Inflammatory macrophage treated with lipopolysaccharide for 4 hours (primary cell): ENCODE measurements at regions not wholly inside any gene's neighbourhood (a gene's known extent, or its start where the extent isn't known, plus 50 kb on each side); places are given as distances from the start of the nearest gene placed in this dataset.

Source experiments
- DNase-seq: peaks from one replicate; pipeline ENCODE4 v3.0.0-alpha.2; 2020

DNA sequence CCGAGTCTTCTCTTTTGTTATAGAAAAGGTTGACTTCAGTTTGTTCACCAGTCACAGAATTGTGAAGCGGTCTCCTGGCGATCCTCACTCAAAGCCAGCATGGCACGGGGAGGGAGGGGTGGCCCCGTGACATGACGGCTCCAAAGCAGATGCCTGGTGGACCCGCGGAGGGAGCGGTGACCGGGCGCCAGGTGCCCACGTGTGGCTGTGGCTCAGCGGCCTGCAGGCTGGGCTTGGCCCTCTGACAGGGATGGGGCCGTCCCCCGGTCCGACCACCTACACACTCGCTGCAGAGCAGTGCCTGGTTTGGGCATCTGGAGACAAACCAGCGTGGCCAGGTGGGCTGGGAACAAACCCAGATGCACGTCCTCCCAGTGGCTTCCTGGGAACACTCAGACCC lies 129.1 kb upstream of the SNTG2 start:
- no peak for DNase-seq

DNA sequence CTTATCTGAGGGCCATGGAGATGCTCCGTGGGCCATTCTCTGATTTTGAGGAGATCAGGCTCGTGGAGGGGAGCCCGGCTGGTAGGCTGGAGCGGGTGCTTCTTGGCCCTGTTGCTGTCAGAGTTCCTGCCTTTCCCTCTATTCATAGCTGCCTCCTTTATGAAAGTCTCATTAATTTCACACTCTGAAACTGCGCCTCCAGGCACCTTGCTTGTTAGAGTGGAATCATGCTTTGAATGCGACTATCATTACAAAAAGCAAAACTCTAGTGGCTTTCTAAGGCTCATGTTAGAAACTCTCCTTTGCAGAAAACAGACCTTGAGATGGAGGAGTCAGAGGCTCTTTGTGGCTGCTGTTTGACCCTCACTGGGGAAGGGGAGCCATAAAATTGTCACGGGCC lies 131.0 kb upstream of the SNTG2 start:
- no peak for DNase-seq

DNA sequence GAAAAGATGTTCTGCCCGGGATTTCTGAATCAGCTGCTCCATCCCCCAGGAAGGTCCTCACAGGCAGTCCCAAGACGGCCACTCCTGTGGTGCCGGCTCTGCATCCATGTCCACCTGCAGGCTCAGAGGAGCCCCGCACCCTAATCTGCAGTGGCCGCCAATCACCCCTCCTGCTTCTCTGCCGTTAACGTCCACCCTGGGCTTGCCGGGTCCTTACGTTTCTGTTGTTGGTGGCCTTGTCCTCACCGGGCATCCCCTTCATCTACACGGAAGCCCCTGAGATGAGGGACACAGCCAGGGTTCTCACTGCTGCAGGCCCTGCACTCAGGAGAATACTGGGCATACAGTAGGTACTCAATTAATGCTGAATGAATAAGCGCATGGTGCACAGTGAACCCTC lies 131.5 kb upstream of the SNTG2 start:
- no peak for DNase-seq

DNA sequence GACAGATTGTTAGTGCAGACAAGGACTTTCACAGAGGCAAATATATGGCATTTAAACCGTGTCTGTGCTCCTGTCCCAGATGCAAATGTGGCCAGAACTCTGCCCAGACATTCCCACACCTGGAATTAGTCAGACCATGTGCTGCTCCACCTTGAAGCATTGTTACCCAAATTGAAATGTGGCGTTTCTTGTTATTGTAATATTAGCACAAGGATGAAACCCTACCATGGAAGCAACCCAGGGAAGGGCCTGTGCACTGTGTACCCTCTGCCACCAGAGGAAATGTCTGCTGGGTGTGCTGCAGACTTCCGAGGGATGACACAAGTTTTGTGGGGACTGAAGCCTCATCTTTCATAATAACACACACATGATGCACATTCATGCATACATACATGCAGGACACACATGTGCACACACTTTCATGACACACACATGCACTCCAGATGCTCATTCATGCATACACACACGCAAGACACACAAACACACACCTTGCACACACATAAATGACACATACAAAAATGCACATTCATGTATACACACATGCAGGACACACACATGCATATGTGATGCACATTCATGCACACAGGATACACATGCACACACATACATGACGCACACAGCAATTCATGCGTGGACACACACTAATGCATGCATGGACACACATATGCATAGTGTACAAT lies 133.2 kb upstream of the SNTG2 start:
- no peak for DNase-seq

DNA sequence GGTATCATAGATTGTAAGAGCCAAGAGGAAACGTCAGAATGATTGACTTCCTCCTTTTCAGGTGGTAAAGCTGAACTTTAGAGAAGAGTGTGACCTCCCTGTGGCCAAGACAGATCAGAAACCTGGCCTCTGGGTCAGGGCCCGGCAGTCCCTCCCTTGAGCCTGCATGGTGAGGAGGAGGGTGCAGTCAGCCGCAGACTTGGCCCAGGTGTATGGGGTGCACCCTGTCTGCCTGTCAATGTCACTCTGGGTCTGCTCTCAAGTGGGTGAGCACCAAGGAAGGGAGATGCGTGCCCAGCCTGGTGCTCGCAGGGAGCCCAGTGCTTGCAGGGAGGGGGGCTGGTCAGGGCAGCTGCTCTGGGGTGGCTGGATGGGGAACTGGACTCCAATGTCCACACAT lies 134.4 kb upstream of the SNTG2 start:
- DNase-seq = no peak

DNA sequence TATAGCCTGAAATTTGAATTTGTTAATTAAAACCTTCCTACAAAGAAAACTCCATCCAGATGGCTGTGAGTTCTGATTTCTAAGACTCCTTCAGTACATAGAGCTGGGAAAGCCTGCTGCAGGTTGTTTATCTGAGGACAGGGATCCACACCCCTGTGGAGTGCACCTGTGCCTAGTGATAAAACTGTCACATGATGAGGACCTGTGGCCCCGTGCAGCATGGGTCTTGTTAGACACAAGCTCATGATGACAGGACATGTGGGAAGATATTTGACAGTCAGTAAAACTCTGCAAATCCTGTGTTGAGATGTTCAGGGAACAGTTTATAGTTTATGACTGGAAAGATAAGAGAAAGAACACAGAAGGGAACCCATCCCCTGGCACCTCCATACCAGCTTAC lies 133.2 kb upstream of the TMEM18 start:
- no peak for DNase-seq

DNA sequence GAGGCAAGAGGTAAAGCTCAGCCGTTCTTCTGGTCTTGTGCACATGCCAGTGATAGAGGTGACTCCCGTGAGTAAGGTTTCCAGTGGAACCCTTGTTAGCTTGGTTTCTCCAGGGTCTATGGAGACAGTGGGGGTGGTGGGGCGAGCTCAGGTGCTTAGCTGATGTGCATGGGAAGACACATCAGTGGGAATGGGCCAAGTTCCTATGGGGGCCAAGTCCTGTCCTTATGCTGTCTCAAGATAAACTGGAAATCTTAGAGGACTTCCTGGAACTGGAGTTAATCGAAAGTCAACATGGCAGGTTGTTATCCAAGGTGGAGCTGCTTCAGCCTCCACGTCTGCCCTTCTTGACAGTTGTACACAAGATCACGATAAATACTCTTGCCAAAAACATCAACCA lies 130.1 kb upstream of the TMEM18 start:
- DNase-seq = no peak

DNA sequence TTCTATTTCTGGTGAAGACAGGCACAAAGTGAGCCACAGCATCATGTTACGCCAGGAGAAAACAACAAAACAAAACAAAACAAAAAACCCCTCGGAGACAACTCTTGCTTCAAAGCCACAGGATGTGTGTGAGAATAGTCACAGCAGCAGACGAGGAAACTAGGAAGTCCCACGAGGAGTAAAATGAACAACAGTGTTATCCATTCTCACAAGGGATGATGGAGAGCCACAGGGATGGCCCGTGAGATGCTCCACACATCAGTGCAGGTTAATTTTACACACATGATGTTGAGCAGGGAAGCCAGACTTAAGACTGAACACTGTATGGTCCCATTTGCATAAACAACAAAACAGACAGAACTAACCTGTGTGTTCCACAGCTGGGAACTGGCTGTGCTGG lies 128.5 kb upstream of the TMEM18 start:
- DNase-seq = no peak

DNA sequence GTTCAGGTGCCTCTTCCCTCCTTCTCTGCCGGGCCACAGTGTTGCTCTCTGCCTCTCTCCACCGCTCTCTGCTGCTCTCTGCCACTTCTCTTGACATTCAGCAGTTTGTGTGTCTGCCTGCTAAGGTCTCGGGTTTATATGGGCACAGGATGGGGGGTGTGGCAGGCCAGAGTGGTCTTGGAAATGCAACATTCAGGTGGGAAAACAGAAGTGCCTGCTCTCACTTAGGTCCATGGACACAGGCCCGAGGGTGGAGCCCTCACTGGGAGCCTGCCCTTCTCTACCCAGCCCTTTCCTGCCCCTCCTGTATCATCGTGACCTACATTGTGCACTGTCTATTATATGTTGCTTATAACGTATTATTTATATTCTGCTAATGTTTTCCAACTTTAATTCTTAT lies 120.8 kb upstream of the TMEM18 start:
- no peak for DNase-seq

DNA sequence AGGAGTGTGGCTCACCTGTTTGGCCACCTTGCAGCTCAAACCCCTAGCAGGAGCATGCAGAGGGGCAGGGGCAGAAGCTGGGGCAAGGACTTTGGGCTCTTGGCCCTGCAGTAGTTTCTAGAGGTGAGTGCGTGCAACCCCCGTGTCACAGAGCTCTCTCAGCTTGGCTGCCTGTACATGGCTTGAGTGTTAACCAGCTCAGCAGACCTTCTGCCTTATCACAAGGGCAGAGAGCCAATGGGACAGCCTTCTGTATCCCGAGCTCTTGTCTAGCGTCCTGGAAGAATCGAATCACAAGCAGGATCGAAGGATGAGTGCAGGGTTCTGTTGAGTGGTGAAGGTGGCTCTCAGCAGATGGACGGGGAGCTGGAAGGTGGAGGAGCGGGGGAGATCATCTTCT lies 120.3 kb upstream of the TMEM18 start:
- no peak for DNase-seq

DNA sequence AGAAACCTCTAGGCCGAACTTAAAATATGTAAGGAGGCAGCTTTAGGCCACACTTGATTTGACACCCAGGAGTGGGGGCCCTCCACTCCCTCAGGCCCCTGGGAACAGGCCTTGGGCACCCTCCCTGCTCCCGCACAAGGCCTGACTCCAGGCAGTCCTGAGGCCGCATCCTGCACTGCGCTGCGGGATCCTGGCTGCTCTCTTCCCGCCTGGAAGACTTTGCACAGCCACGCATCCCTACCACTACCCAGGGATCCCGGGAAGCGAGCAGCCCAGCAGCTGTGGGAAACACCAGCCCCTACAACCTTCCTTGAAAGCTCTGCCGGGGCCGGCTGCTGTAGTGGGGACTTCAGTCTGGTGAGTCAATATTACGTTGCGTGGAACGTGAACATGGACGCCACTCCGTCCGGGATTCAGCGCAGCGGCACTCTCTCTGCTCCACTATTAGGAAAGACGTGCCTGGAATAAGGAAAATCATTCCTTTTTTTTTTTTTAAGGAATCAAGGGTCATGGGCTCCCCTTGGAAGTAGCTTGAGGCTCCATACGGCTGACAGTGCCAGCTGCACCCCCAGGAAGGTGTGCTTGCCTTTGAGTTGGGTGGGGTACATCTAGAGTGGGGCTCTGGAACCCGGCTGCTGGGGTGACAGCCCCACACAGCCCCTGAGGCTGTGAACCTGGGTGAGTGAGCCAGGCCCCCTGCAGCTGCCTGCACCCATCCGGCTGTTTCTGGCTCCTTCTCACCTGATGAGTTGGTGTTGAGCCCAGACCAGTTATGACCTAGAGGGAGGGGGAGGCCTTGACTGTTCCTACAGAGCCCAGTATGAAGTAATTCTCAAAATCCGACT lies 119.2 kb upstream of the TMEM18 start:
- DNase-seq = no peak

DNA sequence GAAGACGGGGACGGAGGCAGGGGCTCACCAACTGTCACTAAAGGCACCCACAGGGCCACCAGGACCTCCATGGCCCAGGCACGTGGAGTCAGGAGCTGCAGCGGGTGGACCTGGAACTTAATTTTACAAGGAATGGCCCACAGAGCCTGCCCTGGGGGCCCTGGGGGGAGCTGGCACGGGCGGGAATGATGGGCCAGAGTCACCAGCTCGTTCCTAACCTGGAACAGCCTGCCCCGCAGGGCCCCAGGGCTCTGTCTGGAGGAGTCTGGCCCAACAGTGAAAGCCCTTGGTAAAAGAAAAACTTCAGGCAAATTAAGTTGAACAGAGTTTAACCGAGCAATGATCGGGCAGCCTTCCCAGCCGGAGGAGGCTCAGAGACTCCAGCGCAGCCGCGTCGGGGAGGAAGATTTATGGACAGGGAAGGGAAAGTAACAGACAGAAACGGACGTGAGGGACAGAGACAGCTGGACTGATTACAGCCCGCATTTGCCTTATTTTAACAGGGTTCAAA lies 118.4 kb upstream of the TMEM18 start:
- DNase-seq = no peak

DNA sequence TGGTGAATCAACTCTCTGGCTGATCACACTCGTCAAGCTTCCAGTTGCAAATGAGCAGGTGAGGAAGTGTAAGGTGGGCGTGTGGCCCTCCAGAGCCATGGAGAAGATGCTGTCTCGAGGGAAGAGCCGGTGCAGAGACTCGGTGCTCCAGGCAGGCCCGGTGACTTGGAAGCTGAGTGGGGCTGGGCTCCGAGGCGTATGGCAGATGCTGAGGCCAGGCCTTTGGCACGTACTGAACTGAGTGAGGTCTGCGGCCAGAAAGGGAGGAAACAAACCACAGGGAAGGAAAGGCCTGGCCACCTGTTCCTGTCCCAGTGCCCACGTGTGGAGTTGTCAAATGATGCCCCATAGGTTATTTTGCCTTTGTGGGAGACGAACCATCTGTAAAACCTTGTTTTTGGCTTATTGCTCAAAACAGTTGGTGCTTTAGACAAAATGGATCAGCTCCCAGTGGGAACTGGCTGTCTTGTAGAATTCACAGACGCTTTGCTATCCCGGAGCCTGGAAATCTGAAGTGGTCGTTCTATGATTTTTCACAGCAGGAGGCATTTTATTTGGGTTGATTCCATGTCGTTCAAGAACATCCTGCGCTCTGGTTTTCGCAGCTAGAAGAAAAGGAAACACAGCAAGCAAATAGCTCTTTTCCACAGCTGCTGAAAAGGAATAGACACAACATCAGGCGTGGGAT lies 117.5 kb upstream of the TMEM18 start:
- DNase-seq = no peak

DNA sequence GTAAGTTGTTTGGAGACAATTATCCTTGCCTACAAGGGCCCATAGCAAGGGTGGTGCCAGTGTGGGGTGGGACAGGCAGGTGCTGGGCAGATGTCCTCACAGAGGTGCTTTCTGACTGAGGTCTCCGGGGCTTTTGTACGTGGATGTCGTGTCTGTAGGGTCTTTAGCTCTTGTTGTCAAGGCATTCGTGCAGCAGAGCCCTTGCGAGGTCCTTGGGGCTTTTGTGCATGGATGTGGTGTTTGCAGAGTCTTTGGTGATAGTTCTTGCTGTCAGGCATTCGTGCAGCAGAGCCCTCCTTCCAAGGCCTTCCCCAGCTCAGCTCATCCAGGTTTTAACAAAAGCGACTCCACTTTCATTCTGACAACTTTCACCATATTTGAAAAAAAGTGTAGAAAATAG lies 116.0 kb upstream of the TMEM18 start:
- no peak for DNase-seq

DNA sequence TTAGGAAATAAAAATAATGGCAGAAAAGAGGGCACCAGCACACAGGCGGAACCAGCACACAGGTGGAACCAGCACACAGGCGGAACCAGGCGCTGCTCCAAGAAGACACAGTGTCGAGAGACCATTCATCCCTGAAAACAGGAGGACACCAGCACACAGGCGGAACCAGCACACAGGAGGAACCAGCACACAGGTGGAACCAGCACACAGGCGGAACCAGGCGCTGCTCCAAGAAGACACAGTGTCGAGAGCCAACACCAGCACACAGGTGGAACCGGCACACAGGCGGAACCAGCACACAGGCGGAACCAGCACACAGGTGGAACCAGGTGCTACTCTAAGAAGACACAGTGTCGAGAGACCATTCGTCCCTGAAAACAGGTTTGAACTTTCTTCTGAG lies 115.5 kb upstream of the TMEM18 start:
- DNase-seq = no peak

DNA sequence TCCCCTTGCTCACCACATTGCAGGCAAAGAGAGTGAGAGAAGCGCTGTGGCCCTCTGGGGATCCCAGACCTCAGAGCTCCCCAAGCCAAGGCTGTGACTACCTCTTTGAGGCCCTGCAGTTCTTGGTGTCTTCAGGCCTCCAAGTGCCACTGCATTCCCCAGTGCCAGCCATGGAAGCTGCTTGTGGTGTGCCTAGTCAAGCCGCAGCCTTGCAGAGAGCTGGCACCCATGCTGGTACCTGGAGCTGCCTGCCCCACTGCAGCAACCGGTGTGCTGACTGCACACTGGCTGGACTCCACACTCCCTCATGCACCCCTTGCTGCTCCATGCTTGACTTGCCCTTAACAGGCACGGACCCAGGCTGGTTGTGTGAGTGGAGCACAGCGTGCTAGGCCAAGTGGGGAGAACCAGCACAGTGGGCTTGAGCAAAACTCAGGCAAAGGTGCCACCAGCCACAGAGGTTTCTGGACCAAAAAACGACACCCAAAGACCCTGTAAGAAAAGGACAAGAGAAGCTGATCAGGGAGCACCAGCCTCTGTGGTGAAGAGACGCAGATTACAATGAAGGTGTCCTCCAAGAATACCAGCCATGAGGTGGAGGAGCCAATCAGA lies 113.5 kb upstream of the TMEM18 start:
- no peak for DNase-seq

DNA sequence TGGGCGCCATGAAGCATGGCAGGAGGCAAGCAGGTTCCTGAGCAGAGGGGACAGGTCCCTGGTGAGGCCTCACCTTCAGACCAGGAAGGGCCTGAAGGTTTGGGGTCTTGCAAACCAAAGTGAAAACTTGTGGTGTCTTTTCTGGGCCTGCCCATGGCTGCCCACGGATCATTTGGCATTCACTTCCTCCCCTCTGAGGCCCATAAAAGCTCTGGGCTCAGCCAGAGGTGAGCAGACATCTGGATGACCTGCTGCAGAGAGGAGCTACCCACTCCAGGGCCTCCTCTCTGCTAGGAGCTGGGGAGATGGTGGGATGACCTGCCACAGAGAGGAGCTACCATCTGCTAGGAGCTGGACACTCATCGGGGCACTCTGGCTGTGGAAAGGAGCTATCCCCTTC lies 112.9 kb upstream of the TMEM18 start:
- no peak for DNase-seq

DNA sequence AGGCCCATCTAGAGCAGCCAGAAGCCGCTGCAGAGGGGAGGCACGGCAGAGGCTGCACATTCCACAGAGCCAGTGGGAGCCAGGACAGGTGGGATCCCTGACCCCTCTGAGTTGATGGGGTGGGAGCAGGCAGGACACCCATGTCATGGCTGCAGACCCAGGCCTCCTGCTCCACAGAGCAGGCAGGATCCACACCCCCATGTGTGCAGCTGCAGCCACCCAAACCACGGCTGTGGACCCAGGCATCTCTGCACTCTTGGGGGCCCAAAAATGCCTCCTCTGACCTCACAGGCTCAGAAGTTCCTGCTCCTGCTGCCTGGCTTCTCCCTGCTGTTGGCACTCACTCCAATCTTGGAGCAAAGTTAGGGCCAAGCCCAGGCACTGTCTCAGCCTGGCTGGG lies 112.3 kb upstream of the TMEM18 start:
- DNase-seq = no peak

DNA sequence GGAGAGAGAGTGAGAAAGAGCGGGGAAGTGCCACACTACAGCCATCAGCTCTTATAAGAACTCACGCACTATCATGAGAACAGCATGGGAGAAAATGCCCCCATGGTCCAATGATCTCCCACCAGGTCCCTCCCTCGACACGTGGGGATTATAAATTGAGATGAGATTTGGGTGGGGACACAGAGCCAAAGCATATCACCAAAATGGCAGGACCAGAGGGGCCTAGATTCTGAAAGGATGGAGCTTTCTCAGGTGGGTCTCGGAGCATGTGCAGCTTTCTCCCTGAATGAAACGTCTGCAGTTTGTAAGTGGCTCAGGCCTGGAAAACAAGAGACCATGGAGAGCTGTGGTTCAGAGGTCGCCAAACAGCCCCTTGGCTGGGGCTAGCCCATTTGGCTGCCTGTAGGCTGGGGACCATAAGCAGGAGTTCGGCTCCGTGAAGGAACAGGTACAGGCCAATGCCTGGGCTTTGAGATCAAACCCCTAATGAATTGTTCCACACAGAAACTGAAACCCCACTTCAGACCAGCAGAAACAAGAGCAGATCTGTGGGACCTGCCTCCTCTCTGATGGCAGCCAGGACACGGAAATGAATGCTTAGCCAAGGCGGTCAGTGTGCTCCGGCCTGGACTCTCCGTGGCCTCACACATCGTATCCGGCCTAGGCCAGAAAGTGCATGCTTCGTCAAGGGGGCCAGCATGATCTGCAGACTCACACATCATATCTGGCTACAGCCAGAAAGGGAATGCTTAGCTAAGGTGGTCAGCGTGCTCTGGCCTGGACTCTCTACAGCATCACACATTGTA lies 111.2 kb upstream of the TMEM18 start:
- no peak for DNase-seq

DNA sequence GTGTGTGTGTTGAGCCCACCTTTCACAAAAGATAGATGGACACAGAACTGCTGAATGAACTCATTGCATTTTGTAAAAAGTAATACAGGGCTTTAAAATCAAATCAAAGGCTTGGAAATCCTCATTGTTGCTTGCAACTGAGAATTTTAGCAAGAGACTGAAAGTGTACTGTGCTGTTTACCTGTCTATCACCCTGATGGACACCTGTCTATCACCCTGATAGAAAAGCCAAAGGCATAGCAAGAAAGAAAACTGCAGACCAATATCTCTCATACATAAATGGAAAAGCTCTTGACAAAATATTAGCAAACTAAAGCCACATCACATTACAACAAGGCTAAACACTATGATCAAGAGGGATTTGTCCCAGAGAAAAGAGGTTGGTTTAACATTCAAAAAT lies 107.5 kb upstream of the TMEM18 start:
- DNase-seq = no peak

DNA sequence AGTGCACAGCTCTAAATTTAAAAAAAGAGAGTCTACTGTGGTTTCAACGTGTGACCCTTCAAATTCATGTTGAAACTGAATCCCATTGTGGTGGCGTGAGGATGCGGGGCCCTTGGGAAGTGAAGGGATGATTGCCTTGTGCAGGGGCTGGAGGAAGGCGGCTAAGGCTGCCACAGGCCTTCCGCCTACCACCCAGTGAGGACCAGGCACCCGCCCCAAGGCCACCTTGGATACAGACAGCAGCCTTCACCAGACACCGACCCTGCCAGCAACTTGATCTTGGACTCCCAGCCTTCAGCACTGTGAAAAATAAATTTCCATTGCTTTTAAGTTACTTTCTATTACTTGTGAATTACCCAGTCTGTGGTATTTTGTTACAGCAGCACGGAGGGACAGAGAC lies 103.4 kb upstream of the TMEM18 start:
- no peak for DNase-seq

DNA sequence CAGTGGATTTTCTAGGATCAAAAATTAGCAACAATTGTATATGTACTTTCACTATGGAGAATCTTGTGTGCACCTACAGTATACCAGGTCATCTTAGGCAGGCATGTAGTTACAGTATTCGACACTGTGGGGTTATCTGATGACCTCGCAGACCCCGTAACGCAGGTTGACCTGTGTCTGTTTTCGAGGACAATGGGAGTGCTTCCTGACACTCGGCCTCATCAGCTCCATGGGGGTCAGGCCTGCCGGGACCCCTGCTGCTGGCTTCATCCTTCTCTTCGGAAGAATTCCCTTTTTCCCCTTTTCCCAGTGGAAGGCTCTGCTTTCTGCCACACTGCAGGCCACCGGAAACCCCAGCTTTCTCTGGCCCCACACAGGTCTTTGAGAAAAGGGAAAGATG lies 102.8 kb upstream of the TMEM18 start:
- no peak for DNase-seq
